OCI-LY3 (cell line): ENCODE measurements at regions not wholly inside any gene's neighbourhood (a gene's known extent, or its start where the extent isn't known, plus 50 kb on each side); places are given as distances from the start of the nearest gene placed in this dataset.

Experiments
- EZH2phosphoT487 ChIP-seq: fragments of 200-600 bp; shearing (Covaris generic); IDR thresholded peaks from 2 replicates; pipeline ENCODE4 v1.6.1; 2018; ENCODE audit warnings: antibody characterized with exemption, mixed run types, low read depth
- TF ChIP-seq, protein P1 (sequence below): fragments of 200-600, 300-600 bp; sonication (generic); IDR thresholded peaks from 2 replicates; pipeline ENCODE4 v1.5.1; 2014; ENCODE audit warnings: antibody characterized with exemption, low read length, low read depth

DNA sequence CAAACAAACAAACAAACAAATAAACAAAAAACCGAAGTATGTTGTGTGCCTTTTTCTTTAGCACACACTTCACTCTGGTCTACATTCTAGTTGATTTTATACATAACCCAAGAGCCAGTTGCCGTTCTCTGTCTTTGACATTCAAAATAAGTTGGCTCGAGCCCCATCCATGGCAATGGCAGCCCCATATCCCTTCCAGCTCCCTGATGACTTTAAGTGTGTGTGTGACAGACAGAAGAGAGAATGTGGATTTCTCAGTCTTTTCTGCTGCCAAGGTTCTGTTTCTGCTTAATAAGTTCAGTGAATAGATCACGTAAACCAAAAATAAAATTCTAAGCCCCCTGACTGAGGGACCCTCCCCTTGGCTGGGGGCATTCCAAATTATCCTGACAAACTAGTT, 100.6 kb upstream of the TENM4 start:
- TF ChIP-seq, protein P1, sequence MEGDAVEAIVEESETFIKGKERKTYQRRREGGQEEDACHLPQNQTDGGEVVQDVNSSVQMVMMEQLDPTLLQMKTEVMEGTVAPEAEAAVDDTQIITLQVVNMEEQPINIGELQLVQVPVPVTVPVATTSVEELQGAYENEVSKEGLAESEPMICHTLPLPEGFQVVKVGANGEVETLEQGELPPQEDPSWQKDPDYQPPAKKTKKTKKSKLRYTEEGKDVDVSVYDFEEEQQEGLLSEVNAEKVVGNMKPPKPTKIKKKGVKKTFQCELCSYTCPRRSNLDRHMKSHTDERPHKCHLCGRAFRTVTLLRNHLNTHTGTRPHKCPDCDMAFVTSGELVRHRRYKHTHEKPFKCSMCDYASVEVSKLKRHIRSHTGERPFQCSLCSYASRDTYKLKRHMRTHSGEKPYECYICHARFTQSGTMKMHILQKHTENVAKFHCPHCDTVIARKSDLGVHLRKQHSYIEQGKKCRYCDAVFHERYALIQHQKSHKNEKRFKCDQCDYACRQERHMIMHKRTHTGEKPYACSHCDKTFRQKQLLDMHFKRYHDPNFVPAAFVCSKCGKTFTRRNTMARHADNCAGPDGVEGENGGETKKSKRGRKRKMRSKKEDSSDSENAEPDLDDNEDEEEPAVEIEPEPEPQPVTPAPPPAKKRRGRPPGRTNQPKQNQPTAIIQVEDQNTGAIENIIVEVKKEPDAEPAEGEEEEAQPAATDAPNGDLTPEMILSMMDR: no peak
- TF ChIP-seq EZH2phosphoT487: no peak
